ENCODE measurements at regions not wholly inside any gene's neighbourhood (a gene's known extent, or its start where the extent isn't known, plus 50 kb on each side); places are given as distances from the start of the nearest gene placed in this dataset.

DNA sequence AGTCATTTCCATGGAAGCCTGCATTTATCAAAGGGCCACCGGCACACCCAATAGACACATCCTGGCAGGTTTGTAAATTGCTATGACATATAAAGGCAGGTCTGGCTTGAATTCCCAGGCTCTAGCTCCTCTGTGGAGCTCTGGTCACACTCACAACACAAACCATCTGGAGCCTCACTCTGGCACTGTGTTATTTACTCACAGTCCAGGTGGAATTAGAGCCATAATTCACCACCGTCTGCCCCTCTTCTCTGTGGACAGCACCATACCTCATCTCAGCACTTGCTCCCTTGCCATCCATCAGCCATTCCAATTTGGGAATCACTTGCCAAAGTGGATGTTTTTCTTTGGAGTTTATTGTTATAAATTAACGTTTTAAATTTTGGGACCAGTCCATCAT lies 84.3 kb upstream of the OSR1 start:
- no peak for DNase-seq (ENCODE audit: low spot score)
- Histone ChIP-seq H3K27ac (no peak overlapping the region), H3K4me3 (no peak overlapping the region)
- TF ChIP-seq, protein P1, sequence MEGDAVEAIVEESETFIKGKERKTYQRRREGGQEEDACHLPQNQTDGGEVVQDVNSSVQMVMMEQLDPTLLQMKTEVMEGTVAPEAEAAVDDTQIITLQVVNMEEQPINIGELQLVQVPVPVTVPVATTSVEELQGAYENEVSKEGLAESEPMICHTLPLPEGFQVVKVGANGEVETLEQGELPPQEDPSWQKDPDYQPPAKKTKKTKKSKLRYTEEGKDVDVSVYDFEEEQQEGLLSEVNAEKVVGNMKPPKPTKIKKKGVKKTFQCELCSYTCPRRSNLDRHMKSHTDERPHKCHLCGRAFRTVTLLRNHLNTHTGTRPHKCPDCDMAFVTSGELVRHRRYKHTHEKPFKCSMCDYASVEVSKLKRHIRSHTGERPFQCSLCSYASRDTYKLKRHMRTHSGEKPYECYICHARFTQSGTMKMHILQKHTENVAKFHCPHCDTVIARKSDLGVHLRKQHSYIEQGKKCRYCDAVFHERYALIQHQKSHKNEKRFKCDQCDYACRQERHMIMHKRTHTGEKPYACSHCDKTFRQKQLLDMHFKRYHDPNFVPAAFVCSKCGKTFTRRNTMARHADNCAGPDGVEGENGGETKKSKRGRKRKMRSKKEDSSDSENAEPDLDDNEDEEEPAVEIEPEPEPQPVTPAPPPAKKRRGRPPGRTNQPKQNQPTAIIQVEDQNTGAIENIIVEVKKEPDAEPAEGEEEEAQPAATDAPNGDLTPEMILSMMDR (IDR thresholded peaks at IDR 0.05): no peak

DNA sequence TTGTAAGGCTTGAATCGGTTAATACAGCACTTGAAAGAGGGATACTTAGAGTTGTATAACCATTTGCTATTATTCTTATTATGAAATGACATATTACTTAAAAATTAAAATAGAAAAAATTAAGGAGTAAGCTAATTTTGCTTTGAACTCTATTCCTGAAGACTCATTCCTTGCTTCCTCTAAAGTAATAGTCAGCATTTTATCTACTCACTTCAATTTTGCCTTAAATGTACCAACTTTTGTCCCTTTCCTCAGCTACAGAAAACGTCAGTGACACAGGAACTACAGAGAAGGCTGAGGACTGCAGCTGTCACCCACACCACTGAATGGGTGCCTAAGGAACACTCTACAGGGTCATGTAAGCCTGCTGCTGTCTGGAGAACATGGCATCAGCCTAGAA lies 80.7 kb upstream of the OSR1 start:
- Histone ChIP-seq H3K4me3 (no peak overlapping the region), H3K27ac (no peak overlapping the region)
- no peak for DNase-seq (ENCODE audit: low spot score)
- TF ChIP-seq, protein P1 (IDR thresholded peaks at IDR 0.05): no peak

DNA sequence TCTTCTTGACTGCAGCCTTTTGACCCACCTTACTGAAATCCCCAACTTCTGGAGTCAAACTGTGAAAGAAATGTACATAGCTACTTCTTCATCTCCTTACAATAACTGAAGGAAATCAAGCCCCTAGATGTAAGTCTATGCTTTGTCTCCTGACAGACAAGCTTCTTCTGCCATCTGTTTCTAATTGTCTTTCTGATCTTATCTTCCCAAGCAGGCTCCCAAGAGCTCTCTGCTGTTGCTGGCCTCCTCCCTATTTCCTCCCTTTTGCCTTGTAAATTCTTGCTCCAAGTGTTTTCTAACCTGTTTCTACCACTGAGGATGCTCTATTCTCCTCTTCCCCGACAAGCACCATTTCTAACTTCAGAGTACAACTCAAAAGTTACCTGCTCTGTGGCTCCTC lies 77.4 kb upstream of the OSR1 start:
- H3K27ac ChIP-seq: no peak overlapping the region
- DNase-seq (ENCODE audit: low spot score): no peak
- TF ChIP-seq, protein P1 (IDR thresholded peaks at IDR 0.05): no peak
- no peak overlapping the region for H3K4me3 ChIP-seq

DNA sequence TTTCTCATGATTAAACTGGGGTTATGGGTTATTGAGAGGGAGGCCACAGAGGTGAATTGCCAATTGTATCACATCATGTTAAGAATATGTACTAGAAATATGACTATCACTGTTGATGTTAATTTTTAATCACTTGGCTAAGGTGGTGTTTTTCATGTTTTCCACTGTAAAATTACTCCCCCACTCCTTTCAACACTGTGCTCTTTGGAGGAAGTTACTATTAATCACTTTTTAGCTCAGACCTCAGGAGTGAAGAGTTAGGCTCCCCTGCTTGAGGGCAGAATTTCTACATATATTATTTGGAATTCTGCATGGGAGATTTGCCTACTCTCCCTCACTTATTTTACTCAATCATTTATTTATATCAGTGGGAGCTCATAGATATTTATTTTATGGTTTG lies 76.0 kb upstream of the OSR1 start:
- DNase-seq (ENCODE audit: low spot score): no peak
- Histone ChIP-seq H3K27ac (no peak overlapping the region), H3K4me3 (no peak overlapping the region)
- TF ChIP-seq, protein P1 (IDR thresholded peaks at IDR 0.05): no peak

DNA sequence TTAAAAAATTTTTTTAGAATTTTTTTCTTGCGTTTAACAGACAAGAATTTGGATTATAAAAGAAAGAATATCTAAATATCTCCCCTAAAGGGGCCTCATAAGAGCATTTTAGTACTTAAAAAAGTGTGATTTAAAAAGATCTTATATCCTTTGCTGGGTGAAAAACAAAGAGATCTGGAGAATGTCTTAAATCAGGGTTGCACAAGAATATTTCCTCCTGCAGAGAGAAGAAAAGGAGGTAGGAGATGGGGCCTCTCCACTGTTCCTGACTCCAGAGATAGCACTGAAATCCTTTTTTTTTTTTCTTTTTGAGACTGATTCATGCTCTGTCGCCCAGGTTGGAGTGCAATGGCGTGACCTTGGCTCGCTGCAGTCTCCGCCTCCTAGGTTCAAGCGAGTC lies 68.5 kb upstream of the OSR1 start:
- TF ChIP-seq, protein P1 (IDR thresholded peaks at IDR 0.05): no peak
- Histone ChIP-seq H3K4me3 (no peak overlapping the region), H3K27ac (no peak overlapping the region)
- DNase-seq (ENCODE audit: low spot score): no peak

DNA sequence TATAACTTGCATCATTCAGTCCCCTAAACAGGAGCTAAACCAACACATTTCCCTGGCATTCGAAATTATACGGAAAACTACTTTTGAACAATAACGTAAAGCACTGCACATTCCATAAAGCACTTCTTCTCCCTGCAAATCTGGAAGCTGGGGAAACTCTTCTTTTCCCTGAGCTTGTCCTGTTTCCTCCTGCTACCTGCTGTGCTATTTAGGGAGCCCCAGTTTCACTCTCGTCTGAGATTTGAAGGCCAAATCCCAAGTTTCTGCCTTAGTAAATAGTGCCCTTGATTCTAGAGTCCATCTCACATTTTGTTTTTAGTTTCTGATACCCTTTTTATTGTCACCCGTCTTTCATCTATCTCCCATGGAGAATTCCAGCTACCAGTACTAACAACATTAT lies 67.7 kb upstream of the OSR1 start:
- TF ChIP-seq, protein P1 (IDR thresholded peaks at IDR 0.05): no peak
- no peak overlapping the region for H3K27ac ChIP-seq

DNA sequence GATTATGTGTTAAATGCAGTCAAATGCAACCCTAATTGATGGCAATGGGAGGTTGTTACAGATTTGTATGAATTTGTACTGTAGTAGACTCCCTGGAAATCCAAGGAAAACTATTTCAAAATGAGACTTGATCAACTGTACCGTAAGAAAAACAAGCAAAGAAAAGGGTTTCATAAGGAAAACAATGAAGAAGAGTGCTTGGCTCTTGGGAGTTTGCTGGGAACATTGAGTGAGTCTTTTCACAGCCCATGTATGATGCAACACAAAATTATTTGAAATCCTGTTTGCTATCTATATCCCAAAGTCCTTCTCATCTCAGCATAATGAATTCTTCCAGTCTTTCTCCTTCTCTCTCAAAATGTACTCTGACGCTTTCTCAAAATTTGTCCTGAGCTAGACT lies 67.0 kb upstream of the OSR1 start:
- Histone ChIP-seq H3K4me3 (no peak overlapping the region), H3K27ac (no peak overlapping the region)
- no peak for DNase-seq (ENCODE audit: low spot score)
- TF ChIP-seq, protein P1 (IDR thresholded peaks at IDR 0.05): no peak

More for the DNA sequence above, 67.7 kb upstream of the OSR1 start:
- DNase-seq (ENCODE audit: low spot score): no peak
- H3K4me3 ChIP-seq: no peak overlapping the region
